Suprapubic skin (tissue), 3 donors: ENCODE measurements at regions not wholly inside any gene's neighbourhood (a gene's known extent, or its start where the extent isn't known, plus 50 kb on each side); places are given as distances from the start of the nearest gene placed in this dataset.
"Not testable (repeated sequence)": the region's sequence is repeated elsewhere in the genome, so short reads cannot be mapped to it uniquely, and the experiment has no call there.

Experiments used
- POLR2AphosphoS5 ChIP-seq, 3 donors: sonication (generic); formaldehyde crosslinking; IDR thresholded peaks; one replicate each; pipeline ENCODE4 v1.6.1; 2017; ENCODE audit warnings: antibody characterized with exemption in 3 of 3
- TF ChIP-seq, protein P1 (sequence below), 2 donors: fragments of 200-600 bp in 1 of 2; fragments of 450-650 bp in 1 of 2; sonication (generic) in 1 of 2; IDR thresholded peaks; one replicate each; pipeline ENCODE4 v1.5.1; 2016 to 2019; ENCODE audit warnings: antibody characterized with exemption in 2 of 2, mild to moderate bottlenecking in 1 of 2, moderate library complexity in 1 of 2

GRCh38 chr9:106492126-106492525 lies 370.8 kb upstream of the ZNF462 start:
- TF ChIP-seq, protein P1, sequence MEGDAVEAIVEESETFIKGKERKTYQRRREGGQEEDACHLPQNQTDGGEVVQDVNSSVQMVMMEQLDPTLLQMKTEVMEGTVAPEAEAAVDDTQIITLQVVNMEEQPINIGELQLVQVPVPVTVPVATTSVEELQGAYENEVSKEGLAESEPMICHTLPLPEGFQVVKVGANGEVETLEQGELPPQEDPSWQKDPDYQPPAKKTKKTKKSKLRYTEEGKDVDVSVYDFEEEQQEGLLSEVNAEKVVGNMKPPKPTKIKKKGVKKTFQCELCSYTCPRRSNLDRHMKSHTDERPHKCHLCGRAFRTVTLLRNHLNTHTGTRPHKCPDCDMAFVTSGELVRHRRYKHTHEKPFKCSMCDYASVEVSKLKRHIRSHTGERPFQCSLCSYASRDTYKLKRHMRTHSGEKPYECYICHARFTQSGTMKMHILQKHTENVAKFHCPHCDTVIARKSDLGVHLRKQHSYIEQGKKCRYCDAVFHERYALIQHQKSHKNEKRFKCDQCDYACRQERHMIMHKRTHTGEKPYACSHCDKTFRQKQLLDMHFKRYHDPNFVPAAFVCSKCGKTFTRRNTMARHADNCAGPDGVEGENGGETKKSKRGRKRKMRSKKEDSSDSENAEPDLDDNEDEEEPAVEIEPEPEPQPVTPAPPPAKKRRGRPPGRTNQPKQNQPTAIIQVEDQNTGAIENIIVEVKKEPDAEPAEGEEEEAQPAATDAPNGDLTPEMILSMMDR (IDR thresholded peaks at IDR 0.05), result not testable (repeated sequence)
- TF ChIP-seq POLR2AphosphoS5 (IDR thresholded peaks at IDR 0.05), result not testable (repeated sequence)
